Liver (tissue), 3 donors: ENCODE measurements at regions not wholly inside any gene's neighbourhood (a gene's known extent, or its start where the extent isn't known, plus 50 kb on each side); places are given as distances from the start of the nearest gene placed in this dataset.

Experiments
- ATF3 ChIP-seq: IDR thresholded peaks from 2 replicates; pipeline ENCODE4 v1.6.1; 2016; ENCODE audit warnings: antibody characterized with exemption
- FOXA1 ChIP-seq: IDR thresholded peaks from 2 replicates; pipeline ENCODE4 v1.6.1; 2016; ENCODE audit warnings: antibody characterized with exemption
- JUND ChIP-seq, 2 donors: IDR thresholded peaks; 2 replicates each; pipeline ENCODE4 v1.6.1; 2016; ENCODE audit warnings: antibody characterized with exemption in 2 of 2
- SP1 ChIP-seq: IDR thresholded peaks from 2 replicates; pipeline ENCODE4 v1.6.1; 2018; ENCODE audit warnings: antibody characterized with exemption, mild to moderate bottlenecking
- YY1 ChIP-seq: IDR thresholded peaks from 2 replicates; pipeline ENCODE4 v1.6.1; 2016; ENCODE audit warnings: antibody characterized with exemption, mild to moderate bottlenecking
- TF ChIP-seq, protein P1 (sequence below): fragments of 150-350 bp; IDR thresholded peaks from 2 replicates; pipeline ENCODE4 v1.5.1; 2017; ENCODE audit warnings: improper control_type of control experiment, low read depth, low read length; ENCODE audit not compliant: missing input control
- TF ChIP-seq, protein P2 (sequence below): IDR thresholded peaks from 2 replicates; pipeline ENCODE4 v1.6.1; 2016; ENCODE audit warnings: antibody characterized with exemption
- donor health status: healthy.
- donor health status: healthy.

GRCh38 chr20:55211481-55211880, 736.1 kb downstream of the DOK5 start:
- TF ChIP-seq, protein P1, sequence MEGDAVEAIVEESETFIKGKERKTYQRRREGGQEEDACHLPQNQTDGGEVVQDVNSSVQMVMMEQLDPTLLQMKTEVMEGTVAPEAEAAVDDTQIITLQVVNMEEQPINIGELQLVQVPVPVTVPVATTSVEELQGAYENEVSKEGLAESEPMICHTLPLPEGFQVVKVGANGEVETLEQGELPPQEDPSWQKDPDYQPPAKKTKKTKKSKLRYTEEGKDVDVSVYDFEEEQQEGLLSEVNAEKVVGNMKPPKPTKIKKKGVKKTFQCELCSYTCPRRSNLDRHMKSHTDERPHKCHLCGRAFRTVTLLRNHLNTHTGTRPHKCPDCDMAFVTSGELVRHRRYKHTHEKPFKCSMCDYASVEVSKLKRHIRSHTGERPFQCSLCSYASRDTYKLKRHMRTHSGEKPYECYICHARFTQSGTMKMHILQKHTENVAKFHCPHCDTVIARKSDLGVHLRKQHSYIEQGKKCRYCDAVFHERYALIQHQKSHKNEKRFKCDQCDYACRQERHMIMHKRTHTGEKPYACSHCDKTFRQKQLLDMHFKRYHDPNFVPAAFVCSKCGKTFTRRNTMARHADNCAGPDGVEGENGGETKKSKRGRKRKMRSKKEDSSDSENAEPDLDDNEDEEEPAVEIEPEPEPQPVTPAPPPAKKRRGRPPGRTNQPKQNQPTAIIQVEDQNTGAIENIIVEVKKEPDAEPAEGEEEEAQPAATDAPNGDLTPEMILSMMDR = no peak
- TF ChIP-seq, protein P2, sequence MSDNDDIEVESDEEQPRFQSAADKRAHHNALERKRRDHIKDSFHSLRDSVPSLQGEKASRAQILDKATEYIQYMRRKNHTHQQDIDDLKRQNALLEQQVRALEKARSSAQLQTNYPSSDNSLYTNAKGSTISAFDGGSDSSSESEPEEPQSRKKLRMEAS = no peak
- TF ChIP-seq YY1 (no peak), FOXA1 (no peak), ATF3 (no peak), SP1 (no peak), JUND (IDR thresholded peaks at IDR 0.05) (no peak)
